Activated CD4-positive, alpha-beta T cell treated with anti-CD3 and anti-CD28 coated beads, Interleukin-2, amount 50 U/mL, for 1 hour (primary cell): ENCODE measurements at regions not wholly inside any gene's neighbourhood (a gene's known extent, or its start where the extent isn't known, plus 50 kb on each side); places are given as distances from the start of the nearest gene placed in this dataset.

Experiments
- DNase-seq: peaks from one replicate; pipeline ENCODE4 v3.0.0-alpha.2; 2020

- no peak for DNase-seq
Measured at GRCh38 chr21:26784974-26785373, 60.2 kb downstream of the ADAMTS1 start.

DNA sequence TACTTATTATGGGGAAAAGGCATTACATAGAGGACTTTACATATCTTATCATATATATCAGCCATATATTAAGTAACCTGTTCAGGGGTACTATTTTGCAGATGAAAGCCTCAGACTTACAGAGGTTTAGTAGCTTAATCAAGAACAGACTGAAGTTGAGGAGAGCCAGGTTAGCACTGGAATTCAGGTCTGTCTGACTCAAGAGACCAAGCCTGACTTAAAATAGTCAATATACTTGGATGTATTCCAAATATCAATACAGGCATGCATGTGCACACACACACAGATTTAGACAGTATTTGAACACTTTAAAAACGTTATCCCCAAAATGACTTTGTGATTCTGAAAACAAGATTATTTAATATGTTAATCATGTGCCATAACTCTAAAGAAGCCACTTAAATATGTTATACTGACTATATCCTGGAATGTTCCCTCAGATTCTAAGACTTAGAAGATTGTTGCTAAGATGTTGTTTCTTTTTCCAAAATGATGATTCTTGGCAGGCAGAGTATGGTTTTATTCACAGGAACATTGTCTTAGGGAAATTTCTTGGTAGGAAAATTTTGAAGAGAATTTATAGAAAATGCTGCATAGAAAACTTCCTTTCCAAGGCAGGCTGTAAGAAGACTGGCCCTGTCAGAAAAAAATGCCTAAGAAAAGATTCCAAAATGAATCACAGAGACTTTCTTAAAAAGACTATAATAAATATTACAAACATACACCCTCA lies 61.6 kb downstream of the ADAMTS1 start:
- DNase-seq: no peak

DNA sequence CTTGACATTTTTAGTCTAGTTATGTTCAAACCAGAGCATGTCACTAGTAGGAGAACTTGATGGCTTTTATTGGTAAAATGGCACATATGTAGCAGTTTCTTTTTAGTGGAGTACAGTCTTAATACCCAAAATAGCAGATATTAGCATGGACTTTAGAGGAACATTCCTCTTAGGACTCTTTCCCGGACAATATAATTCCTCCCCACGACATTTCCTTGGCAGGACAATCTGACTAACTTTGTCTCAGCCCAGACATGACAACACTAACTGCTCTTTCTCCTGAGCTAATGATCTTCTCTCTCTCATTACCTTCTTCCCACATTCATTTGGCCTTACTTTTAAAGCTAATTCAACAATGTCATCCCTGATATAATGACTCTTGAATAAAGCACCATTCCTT lies 62.5 kb downstream of the ADAMTS1 start:
- no peak for DNase-seq

- DNase-seq: no peak
Measured at GRCh38 chr21:26782331-26782730, 62.9 kb downstream of the ADAMTS1 start.

DNA sequence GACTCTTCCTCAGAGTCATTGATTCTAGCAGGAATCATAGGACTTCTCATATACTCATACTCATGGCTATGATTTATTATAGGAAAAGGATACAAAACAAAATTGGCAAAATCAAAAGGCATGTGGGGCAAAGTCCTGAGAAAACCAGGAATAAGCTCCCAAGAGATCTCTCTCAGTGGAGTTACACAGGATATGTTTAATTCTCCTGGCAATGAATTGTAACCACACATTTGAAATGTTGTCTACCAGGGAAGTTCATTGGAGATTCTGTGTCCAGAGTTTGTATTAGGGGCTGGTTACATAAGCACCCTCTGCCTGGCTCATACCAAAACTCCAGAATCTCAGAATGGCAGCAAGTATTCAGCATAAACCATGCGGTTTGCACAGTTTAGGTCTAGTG lies 63.9 kb downstream of the ADAMTS1 start:
- DNase-seq: no peak

DNA sequence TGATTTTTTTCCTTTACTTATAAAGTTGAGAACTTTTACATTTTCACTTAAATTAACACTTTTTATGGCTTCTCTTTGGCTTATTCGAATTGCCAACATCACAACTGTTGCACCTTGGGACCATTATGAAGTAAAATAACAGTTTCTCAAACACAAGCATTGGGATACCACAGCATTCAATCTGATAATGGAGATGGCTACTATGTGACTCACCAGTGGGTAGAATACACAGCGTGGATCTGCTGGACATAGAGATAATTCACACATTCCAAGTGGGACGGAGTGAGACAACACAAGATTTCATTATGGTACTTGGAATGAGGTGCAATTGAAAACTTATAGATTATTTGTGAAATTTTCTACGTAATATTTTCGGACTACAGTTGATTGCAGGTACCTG lies 68.0 kb downstream of the ADAMTS1 start:
- DNase-seq: no peak

DNA sequence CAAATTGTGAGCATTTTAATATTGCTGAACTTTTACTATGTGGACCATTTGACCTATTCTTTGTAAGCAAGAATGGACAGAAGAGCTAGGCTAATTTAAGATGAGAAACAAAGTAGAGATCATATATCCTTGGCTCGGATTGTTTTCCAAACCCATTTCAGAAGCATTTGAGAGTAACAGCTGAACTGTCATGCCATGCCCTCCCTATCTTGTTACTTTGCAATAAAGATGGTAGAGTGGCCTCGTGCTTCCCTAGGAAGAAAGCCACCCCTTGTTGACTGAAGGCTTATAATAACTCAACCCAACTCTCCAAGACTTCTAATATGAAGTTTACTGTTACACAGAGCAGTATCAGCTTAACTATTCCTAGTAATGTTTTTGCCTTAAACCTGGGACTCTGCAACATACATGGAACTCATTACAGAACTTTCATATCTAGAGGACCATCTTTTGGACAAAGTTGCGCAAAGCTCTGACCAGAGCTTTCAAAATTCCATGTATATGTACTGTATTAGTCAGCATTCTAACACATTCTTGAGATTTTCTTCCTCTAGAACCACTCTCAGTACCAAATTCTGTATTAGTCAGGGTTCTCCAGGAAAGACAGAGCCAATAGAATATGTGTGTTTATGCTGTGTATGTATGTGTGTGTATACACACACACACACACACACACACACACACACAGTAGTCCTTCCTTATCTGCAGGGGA lies 68.7 kb downstream of the ADAMTS1 start:
- DNase-seq: no peak

- DNase-seq: no peak
Measured at GRCh38 chr21:26773058-26773457, 72.2 kb downstream of the ADAMTS1 start.

DNA sequence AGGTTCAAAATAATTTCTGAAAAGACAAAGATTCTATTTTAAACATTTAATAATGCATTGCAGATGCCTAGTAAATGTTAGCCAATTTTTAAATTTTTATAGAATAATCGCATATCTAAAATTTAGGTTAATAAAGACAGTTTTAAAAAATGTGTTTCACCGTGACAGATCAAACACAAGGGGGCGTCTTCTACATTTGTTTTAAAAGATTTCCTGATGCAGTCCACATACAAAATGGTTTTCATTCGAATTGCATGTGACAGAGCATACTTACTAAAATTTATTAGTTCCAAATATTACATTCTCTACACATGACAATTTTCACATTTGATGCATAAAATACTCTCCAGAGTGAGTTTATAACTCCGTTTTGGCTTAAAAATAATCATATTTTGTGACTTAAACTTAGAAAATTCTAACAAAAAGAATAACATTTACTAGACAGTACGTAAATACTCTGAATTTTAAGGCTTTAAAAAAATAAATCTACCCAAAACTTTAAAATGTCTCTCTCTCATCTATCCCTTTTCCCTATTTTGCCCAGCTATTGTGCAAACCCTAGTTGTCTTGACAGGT lies 75.5 kb downstream of the ADAMTS1 start:
- DNase-seq: no peak

- no peak for DNase-seq
Measured at GRCh38 chr21:26766826-26767325, 78.3 kb downstream of the ADAMTS1 start.

GRCh38 chr21:26761174-26761915 lies 83.9 kb downstream of the ADAMTS1 start:
- DNase-seq: no peak

DNA sequence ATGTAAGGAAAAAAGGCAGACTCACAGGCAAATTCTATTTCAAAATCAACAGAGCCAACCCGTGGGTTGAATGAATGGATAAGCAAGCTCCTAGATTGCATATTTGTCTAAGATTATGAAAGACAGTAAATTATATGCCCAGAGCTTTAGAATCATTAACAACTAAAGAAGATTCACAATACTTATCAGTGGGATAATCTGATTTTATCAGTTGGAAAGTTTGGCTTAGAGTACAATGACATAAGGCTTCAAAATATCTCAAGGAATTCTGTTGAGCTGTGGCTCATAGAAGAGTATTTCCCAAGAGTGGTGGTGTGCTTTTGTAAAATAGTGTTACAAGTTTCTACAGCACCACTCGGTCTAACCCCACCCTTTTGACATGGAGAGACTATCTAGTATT lies 85.5 kb downstream of the ADAMTS1 start:
- DNase-seq: no peak

GRCh38 chr21:26758083-26758880 lies 86.9 kb downstream of the ADAMTS1 start:
- DNase-seq: no peak

GRCh38 chr21:26756491-26757159 lies 88.6 kb downstream of the ADAMTS1 start:
- no peak for DNase-seq

- DNase-seq: no peak
Measured at GRCh38 chr21:26754853-26755252, 90.4 kb downstream of the ADAMTS1 start.

- DNase-seq: no peak
Measured at GRCh38 chr21:26753822-26754221, 91.4 kb downstream of the ADAMTS1 start.

- no peak for DNase-seq
Measured at GRCh38 chr21:26752849-26753248, 92.4 kb downstream of the ADAMTS1 start.

DNA sequence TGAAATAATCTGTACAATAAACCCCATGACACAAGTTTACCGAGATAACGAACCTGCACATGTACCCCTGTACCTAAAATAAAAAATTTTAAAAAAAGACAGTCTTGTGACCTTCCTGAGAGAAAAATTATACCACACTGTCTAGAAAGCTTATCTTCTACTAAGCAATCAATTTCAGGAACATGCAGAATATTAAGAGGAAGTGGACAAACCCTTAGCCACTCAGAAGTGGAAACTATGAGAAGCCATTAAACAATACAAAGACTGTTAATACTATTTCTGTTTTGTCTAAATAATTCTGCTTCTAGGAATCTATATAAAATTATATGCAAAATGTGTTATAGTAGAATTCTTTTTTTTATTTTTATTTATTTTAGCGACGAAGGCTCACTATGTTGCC lies 93.9 kb downstream of the ADAMTS1 start:
- DNase-seq: no peak

DNA sequence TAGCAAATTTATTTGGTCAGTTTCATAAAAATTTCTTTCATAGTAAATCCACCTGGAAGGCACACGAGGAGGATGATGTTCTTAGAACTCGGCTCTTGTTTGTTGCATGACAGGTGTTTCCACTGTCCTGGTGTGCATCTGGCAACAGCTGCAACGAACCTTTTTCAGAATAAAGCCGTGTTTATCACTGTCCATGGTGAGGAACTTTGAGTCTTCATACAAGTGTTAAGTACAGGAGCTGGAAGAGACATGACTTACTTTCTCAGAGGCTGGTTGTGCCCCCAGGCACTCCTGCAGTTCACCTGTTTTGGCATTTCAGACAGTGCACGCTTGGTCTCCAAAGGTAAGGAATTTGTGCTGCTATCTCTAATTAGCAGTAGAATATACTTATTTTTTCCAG lies 97.1 kb downstream of the ADAMTS1 start:
- no peak for DNase-seq

DNA sequence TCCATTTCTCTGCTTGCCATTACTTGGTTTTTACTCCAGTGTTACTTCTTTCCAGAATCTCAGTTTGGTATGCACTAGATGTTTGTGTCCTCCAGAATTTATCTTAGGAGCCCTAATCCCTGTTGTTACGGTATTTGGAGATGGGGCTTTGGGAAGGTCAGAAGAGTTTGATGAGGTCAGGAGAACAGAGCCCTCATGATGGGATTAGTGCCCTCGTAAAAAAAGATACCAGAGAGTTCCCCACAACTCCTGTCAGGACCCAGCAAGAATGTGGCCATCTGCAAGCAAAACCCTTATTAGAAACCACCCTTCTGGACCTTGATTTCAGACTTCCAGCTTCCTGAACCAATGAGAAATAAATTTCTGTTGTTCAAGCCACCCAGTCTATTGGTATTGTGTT lies 98.0 kb downstream of the ADAMTS1 start:
- DNase-seq: no peak

DNA sequence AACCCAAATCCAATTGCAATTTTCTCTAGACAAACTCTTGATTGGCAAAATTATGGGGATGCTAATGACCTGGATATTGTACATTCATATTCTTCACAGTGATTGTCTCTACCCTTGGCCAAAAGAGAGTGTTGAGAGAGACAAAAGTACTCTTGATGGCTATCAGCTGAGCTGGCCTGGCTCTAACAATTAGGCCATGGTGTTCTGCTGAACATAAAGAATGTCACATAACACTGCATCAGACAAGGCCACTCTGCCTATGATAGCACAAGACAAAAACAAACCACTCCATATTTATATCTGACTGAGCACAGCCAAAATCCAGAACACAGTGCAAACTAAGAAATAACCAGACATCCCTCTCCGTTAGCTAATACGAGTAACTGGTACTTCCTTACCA lies 101.7 kb downstream of the ADAMTS1 start:
- DNase-seq: no peak

GRCh38 chr21:26739189-26739588 lies 106.0 kb downstream of the ADAMTS1 start:
- DNase-seq: no peak
